ENCODE measurements at regions not wholly inside any gene's neighbourhood (a gene's known extent, or its start where the extent isn't known, plus 50 kb on each side); places are given as distances from the start of the nearest gene placed in this dataset.

DNA sequence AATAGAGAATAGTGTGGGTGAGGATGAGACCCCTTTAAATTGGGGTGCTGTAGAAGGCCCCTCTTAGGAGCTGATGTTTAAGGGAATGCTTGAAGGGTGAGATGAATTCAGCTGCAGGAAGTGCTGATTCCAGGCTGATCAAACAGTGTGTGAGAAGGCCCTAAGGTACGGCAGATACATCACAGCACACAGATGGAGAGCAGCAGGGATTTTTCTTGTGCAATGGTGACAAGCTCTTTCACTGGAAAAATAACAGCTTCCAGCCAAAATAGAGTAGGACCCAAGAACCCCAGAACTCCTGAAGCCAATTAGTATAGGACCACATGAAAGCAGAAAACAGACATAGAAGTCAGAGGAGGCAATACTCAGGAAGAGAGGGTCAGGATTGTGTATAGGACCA lies 296.9 kb downstream of the ADRA2A start:
- H3K4me3 ChIP-seq (ENCODE audit: low read depth, low read length) = no peak overlapping the region
- no peak for DNase-seq (ENCODE audit: low read depth)
- TF ChIP-seq, protein P1, sequence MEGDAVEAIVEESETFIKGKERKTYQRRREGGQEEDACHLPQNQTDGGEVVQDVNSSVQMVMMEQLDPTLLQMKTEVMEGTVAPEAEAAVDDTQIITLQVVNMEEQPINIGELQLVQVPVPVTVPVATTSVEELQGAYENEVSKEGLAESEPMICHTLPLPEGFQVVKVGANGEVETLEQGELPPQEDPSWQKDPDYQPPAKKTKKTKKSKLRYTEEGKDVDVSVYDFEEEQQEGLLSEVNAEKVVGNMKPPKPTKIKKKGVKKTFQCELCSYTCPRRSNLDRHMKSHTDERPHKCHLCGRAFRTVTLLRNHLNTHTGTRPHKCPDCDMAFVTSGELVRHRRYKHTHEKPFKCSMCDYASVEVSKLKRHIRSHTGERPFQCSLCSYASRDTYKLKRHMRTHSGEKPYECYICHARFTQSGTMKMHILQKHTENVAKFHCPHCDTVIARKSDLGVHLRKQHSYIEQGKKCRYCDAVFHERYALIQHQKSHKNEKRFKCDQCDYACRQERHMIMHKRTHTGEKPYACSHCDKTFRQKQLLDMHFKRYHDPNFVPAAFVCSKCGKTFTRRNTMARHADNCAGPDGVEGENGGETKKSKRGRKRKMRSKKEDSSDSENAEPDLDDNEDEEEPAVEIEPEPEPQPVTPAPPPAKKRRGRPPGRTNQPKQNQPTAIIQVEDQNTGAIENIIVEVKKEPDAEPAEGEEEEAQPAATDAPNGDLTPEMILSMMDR (IDR thresholded peaks at IDR 0.05; ENCODE audit: insufficient read depth, low read depth, low read length, missing control alignments) = no peak

DNA sequence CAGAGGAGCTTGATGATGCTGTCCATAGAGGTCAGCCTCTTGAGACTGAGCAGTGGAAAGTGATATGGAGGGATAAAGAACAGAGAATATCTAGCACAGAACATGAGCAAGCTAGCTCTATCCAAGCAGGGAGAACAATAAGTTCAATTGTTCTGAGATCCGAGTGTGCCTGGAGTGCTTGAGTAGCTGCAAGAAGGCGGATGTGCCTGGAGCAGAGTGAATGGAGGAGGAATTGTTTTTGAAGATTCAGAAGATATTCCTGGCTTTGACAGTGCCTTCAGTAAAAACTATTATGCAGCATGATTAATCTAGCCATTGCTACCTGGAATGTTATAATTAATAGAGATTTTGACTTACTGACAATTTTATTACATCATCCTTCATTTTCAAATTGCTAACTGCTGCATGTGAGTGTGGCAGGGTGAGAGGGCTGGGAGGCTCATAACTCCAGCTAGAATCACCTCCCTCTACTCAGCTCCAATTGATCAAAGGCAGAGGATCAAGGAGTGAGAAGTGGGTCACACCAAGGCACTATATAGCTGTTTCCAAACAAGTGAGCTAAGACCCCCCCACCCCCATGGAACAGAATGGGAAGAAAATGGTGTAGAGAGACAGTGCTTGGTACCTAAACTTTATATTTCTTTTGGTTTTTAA lies 302.8 kb downstream of the ADRA2A start:
- TF ChIP-seq, protein P1 (IDR thresholded peaks at IDR 0.05; ENCODE audit: insufficient read depth, low read depth, low read length, missing control alignments) = no peak
- H3K4me3 ChIP-seq (ENCODE audit: low read depth, low read length) = no peak overlapping the region
- no peak for DNase-seq (ENCODE audit: low read depth)

DNA sequence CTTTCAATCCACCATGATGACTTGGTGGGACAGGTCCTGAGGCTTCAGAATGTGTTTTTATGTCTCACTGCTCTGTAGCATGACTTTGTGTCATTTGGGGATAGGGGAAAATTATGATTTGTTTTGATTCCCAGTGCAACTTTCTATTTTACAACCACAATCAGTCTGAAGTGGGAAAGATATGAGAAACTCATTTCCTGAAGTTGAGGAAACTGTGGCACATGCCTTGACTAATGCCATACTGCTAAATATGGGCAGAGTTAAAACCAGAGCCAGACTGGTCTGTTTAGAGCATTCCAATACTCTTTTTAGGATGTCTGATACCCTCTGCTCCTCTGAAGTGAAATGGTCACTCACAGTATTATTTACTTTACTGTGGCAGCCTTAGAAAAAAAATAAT lies 307.7 kb downstream of the ADRA2A start:
- TF ChIP-seq, protein P1 (IDR thresholded peaks at IDR 0.05; ENCODE audit: insufficient read depth, low read depth, low read length, missing control alignments) = no peak
- DNase-seq (ENCODE audit: low read depth) = no peak
- no peak overlapping the region for H3K4me3 ChIP-seq (ENCODE audit: low read depth, low read length)

DNA sequence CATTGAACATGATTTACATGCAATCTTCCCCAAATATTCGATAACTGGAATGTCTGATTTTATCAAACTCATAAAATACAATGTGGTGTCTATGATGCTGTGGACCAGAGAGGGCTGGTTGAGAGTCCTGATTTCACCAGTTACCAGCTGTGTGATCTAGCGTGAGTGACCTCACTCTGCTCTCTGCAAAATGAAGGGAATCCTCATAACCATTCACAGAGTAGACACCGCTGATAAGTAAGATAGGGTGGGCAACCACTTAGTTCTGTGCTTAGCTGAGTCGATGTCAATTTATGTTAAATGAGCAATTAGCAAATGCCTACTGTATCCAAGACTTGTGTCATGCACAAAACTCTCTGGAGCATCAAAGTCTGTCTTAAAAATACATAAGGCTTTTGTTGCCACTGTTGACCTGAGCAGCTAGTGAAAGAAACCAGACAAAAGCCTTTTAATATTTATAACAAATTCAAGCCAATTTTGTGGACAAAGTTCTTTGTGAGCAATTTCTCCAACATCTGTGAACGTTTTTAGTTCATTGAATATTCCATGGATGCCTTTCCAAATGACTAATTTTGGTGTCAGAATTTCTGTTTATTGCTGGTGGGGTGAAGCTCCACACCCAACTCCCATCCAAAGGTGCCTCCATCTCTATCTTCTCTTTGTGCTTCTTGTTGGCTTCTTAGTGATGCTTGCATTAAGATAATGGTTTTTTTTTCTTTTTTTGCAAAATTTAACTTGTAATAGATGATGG lies 314.2 kb downstream of the ADRA2A start:
- no peak for DNase-seq (ENCODE audit: low read depth)
- TF ChIP-seq, protein P1 (IDR thresholded peaks at IDR 0.05; ENCODE audit: insufficient read depth, low read depth, low read length, missing control alignments) = no peak
- H3K4me3 ChIP-seq (ENCODE audit: low read depth, low read length) = no peak overlapping the region

DNA sequence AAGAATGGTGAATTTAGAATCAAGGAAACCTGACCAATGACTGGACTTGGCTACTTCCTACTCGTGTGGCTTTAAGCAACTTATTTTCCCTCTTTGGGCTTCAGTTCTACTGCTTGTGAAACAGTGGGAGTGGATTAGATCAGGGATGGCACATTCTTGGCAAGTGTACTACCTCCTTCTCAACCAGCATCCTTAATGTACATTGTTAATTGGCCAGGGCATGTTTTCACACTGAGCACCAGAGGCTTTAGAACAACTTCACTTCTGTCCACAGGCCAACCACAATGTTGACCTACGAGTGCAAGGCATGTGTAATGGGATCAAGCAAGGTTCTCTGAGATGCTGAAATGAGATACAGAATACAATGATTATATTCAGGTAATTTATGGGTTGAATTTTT lies 315.3 kb downstream of the ADRA2A start:
- no peak overlapping the region for H3K4me3 ChIP-seq (ENCODE audit: low read depth, low read length)
- TF ChIP-seq, protein P1 (IDR thresholded peaks at IDR 0.05; ENCODE audit: insufficient read depth, low read depth, low read length, missing control alignments) = no peak
- DNase-seq (ENCODE audit: low read depth) = no peak

DNA sequence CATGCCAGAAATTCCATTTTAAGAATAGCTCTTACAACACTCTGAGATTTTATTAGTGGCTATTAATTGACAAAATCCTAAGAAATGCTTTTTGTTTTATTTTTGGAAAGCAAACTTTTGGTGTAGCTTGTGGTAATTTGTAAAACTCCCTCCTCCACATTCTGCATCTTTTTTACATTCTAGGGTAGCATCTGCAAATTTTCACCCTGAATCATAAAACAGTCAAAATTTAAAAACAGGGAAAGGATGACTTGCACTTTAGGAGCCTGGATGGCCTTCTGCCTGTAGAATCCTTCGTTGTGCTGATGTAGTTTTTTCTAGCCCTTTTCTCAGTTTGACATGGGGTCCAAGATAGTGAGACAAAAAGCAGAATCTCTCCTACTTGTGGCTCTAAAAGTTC lies 316.1 kb downstream of the ADRA2A start:
- TF ChIP-seq, protein P1 (IDR thresholded peaks at IDR 0.05; ENCODE audit: insufficient read depth, low read depth, low read length, missing control alignments) = no peak
- no peak overlapping the region for H3K4me3 ChIP-seq (ENCODE audit: low read depth, low read length)
- DNase-seq (ENCODE audit: low read depth) = no peak

Measured in GM12865 (cell line).